HFF-Myc (cell line): ENCODE measurements at regions not wholly inside any gene's neighbourhood (a gene's known extent, or its start where the extent isn't known, plus 50 kb on each side); places are given as distances from the start of the nearest gene placed in this dataset.

Experiments used
- DNase-seq: peaks from one replicate; pipeline ENCODE4 v3.0.0-alpha.2; 2011; ENCODE audit warnings: low read depth; ENCODE audit errors: extremely low read depth
- H3K4me3 ChIP-seq: replicated peaks from 2 replicates; pipeline ENCODE4 v1.5.1; 2011; ENCODE audit warnings: low read depth, mild to moderate bottlenecking, control low read depth, low read length
- CTCF ChIP-seq: IDR thresholded peaks from 2 replicates; pipeline ENCODE4 v1.5.1; 2012; ENCODE audit warnings: mild to moderate bottlenecking, low read depth, low read length, control low read depth; ENCODE audit errors: missing control alignments

- no peak for TF ChIP-seq CTCF
- DNase-seq = no peak
- H3K4me3 ChIP-seq = no peak overlapping the region
Observed at GRCh38 chr7:54859066-54859465, 100.1 kb upstream of the SEC61G start.

GRCh38 chr7:54859545-54859944 is 100.5 kb upstream of the SEC61G start:
- TF ChIP-seq CTCF = no peak
- H3K4me3 ChIP-seq = no peak overlapping the region
- no peak for DNase-seq

GRCh38 chr7:54860003-54860775 is 101.2 kb upstream of the SEC61G start:
- no peak for TF ChIP-seq CTCF
- DNase-seq = no peak
- no peak overlapping the region for H3K4me3 ChIP-seq

GRCh38 chr7:54860843-54861242 is 101.8 kb upstream of the SEC61G start:
- no peak for TF ChIP-seq CTCF
- no peak for DNase-seq
- H3K4me3 ChIP-seq = no peak overlapping the region

- no peak for DNase-seq
- TF ChIP-seq CTCF = no peak
- no peak overlapping the region for H3K4me3 ChIP-seq
Observed at GRCh38 chr7:54864663-54865062, 105.7 kb upstream of the SEC61G start.

- no peak for DNase-seq
- no peak for TF ChIP-seq CTCF
- no peak overlapping the region for H3K4me3 ChIP-seq
Observed at GRCh38 chr7:54869523-54869922, 110.5 kb upstream of the SEC61G start.

GRCh38 chr7:54874804-54875203 is 115.8 kb upstream of the SEC61G start:
- TF ChIP-seq CTCF = no peak

More at GRCh38 chr7:54874804-54875203, 115.8 kb upstream of the SEC61G start:
- no peak for DNase-seq
- H3K4me3 ChIP-seq = no peak overlapping the region
